Bone marrow (tissue), 2 donors: ENCODE measurements at regions not wholly inside any gene's neighbourhood (a gene's known extent, or its start where the extent isn't known, plus 50 kb on each side); places are given as distances from the start of the nearest gene placed in this dataset.

ENCODE experiments used
- DNase-seq, 2 donors: peaks; one replicate each; lab custom pipeline; 2025; lab: John Stamatoyannopoulos, UW

- no peak for DNase-seq
These were observed 187.6 kb downstream of the RHOU start for GRCh38 chr1:228922722-228923376.

DNA sequence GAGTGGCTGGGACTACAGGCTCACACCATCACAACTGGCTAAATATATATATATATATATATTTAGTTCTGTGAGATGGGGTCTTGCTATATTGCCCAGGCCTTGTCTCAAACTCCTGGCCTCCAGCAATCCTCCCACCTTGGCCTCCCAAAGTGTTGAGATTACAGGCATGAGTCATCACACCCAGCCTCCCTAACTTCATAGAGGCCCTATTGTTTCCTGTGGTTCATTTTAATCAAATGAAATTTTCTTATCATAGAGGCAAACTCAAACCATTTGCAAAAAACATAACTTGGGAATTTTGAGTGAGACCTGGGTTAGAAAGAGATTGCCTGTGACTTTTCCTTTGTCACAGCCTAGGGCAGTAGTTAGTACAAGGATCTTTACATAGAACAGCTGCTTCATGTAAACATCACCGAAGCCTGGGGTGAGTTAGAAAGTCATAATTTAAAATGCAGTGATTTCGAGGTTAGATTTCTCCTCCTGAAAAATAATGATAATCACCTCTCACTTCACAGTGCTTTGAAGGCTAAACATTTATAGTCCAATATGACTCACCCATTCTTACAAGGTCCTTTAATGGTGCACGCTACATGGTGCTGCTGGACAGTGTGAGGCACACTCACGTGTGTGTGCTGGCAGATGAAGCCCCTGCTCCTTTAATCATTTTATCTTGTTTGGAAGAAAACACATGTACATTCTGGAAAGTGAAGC is 188.9 kb downstream of the RHOU start:
- no peak for DNase-seq

GRCh38 chr1:228925691-228926090 is 190.4 kb downstream of the RHOU start:
- no peak for DNase-seq

- no peak for DNase-seq
These were observed 192.1 kb downstream of the RHOU start for GRCh38 chr1:228927421-228927820.

GRCh38 chr1:228927946-228928898 is 192.9 kb downstream of the RHOU start:
- no peak for DNase-seq

DNA sequence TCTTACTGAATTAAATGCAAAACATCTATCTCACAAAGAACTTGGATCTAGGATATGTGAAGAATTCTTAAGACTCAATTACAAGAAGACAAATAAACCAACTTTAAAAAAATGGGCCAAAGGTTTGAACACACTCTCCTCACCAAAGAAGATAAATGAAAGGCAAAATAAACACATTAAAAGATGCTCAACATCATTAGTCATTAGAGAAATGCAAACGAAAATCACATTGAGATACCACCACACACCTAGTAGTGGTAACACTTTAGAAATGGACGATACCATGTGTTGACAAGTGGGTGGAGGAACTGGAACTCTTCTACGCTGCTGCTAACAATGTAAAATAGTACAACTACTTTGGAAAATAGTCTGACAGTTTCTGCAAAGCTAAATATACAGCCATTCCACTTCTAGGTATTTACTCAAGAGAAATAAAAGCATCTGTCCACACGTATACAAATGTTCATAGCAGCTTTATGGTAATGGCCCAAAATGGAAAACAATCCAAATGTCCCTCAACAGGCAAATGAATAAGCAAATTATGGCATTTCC is 194.3 kb downstream of the RHOU start:
- DNase-seq = no peak

- DNase-seq = no peak
These were observed 195.2 kb downstream of the RHOU start for GRCh38 chr1:228930479-228930957.

DNA sequence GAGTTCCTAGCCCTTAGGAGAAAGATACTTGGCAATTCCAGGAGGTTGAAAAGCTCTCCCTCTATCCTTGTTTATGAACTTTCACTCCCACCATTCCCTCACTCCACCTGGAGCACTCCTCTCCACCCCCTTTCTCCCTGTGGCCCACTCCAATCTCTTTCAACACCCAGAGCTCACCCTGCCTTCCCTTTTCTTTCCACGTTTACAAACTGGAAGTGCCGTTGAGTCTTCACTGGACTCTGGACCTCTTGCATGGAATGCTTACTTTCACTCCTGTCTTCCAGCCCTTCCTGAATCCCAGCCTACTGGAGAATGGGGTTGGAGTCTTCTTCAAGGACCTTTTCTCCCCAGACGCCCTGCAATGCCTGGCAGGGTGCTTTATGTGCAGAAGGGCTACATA is 198.5 kb downstream of the RHOU start:
- no peak for DNase-seq

DNA sequence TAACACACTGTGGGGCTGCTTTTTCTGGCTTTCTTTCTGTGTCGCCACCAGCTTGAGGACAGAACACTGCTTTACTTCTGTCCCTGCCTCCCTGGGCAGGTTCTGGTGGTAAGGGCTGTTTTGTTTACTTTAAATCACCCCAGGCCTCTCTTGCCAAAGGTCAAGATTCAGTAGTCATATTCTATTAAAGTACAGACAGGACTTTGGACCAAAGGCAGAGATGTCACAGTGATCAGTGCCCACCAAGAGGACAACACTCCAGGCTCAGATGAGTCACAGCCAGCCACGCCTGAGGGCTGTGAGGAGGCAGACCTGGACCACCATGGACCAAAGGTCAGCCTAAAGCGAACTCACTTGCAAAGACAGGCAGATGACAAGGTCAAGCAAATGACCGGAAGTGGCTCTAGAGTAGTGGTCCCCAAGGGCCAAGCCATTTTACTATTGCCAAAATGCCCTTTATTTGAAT is 200.0 kb downstream of the RHOU start:
- no peak for DNase-seq

DNA sequence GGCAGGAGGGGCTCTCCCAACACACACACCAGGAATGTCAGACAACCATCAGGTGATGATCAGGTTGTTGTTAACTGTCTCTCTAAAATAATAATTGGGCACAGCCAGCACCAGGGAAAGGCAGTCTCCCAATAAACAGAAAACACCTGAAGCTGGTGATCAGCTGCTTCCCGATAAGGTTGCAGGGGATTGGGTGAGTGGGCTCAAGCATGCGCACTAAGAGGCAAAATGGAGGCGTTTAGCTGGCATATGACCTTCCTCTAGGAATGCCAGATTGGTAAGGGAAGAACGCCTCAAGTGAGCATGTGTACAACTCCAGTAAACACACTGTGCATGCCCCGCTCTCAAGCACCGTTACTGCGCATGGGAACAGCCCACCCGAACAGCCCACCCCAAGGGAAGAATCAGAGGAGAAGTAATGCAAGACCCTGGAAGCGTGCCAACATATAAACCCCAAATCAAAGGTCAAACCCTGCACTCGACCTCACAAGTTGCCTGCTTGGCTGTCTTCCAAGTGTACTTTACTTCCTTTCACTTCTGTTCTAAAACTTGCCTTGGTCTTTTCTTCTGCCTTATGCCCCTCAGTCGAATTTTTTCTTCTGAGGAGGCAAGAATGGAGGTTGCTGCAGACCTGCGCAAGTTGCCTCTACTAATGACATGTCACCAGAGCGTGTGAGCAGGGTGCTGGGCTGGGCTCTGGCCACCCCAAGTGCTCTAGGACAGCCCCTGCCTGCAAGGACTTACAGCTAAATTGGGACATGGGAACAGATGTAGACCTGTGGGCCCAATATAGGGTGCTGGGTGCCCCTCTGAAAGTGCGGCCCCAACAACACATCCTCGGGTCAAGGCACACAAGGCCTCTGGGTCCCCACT is 200.8 kb downstream of the RHOU start:
- no peak for DNase-seq

GRCh38 chr1:228936881-228937280 is 201.6 kb downstream of the RHOU start:
- DNase-seq = no peak

GRCh38 chr1:228937351-228937750 is 202.1 kb downstream of the RHOU start:
- no peak for DNase-seq

DNA sequence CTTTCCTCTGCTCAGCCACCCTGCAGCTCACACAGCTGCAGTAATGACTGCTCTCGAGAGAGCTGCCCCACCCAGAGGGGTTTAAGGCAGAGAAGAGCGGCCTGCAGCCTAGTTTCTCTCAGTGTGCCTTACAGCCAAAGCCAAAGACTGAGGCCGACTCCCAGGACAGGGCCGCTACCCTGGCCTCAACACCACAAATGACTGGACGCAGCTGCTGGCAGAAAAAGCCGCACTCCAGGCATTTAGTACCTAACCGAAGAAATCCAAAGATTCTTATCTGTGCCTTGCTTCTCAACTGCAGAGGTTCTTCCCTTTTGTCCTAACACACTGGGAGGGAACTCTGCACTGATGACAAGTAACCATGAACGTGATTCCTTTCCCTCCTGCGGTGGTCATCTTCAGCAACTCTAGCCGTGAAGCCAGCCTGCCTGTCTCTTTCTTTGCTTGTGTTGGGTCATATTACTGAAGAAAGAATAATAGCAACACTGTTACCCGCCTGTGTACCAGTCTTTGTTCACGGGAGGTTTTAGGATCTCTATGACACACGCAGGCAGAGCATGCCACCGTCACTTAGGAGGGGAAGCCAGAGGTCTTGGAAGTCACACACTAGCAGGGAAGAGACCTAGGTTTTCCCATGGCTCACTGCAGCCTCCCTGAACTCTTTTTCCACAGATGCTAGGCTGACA is 202.7 kb downstream of the RHOU start:
- no peak for DNase-seq

GRCh38 chr1:228938537-228938901 is 203.2 kb downstream of the RHOU start:
- no peak for DNase-seq

DNA sequence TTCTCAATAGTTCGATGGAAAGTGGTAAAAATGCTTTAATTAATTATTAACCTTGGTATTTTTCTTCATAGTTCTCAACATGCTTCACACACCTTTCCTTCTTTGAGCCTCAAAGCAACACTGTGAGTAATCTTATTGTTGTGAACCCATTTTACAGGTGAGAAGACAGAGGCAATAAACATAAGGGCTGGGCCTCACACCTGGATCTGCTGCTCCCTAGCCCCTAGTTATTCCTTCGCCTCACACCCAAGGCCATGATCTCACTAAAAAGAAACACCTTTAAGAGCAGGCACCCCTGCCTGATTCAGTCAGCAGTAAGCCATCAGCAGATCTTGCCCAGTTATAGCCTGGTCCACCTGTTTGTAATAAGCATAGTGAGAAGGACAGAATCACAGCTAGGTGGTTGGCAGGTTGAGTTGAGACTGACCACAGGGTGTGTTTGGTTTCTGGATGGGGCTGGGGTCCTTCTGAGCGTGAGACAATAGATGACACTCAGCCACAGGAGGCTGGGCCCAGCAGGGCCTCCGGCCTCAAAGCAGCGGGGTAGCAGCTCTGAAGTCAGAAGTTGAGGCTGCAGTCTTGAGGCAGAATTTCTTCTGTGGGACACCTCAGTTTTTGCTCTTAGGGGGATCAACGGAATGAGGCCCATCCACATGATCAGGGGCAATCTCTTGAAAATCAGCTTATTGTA is 203.9 kb downstream of the RHOU start:
- DNase-seq = no peak

- DNase-seq = no peak
These were observed 204.7 kb downstream of the RHOU start for GRCh38 chr1:228939881-228940392.

DNA sequence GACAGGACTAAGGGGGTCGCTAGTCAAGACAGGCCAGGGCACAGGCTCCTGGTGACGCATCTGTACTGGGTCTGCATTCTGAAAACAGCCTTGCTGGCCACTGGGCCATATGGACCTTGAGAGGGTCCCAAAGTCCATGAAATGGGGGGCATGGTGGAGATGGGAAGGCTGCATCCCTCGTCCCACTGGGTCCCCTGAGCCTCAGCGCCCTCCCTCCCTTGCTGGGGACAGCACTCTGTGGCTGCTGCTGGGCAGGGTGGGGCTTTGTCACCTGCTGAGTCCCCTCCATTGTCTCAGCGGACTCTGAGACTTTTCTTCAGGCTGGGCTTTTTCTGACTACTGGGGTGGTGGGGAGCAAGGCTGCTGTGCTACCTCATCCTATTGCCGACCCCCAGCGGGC is 205.2 kb downstream of the RHOU start:
- no peak for DNase-seq

DNA sequence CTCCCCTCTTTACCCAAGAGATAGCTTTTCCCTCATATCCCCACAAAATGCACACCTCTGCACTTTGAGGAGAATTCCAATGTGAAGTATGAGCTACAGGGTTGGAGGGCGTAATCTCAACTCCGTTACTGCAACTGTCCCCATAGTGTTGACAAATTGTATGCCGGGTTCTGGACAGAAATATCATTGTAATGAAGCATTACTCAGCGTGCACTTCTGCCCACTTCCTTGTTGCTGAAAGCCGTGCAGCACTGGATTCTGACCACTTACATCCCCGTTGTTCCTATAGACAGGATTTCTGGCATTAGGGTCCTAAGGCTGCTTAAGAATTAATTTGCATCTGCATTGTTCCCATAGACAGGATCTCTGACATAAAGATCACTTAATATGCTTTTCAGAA is 205.6 kb downstream of the RHOU start:
- DNase-seq = no peak

DNA sequence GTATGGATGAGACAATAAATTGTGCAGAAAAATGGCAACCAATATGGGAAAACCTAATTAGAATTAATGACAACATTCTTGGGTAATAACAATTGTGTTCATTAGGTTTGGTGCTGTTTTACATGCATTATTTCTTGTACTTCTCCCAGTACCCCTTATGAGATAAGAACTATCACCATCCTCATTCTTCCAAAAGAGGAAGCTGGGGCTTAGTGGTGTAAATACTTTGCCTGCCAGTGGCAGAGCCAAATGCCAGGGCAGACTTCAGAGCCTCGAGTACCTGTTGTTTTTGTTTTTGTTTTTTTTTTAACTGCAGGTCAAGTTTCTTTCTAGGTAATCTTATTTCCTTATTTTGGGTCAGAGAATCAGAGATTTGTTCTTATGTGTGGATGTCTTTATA is 206.4 kb downstream of the RHOU start:
- no peak for DNase-seq

DNA sequence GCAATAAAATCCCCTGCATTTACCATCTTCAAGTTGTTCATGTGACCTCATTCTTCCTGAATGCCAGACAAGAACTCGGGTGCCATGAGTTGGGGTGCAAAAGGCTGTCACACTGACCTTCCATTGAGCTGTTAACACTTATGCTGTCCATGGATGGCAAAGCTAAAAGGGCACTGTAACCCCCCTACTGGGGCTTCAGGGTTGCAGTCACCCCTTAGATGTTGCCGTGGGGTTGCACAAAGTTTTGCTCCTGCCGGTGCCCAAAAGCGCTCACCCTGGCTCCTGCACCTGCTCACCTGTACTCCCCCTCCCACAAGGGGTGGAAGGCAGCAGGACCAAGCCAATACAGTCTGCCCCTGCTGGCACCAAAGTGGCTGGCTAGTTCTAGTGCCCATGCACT is 208.2 kb downstream of the RHOU start:
- DNase-seq = no peak
